Neural crest cell (in vitro differentiated cells): ENCODE measurements at regions not wholly inside any gene's neighbourhood (a gene's known extent, or its start where the extent isn't known, plus 50 kb on each side); places are given as distances from the start of the nearest gene placed in this dataset.
"Not testable (repeated sequence)": the region's sequence is repeated elsewhere in the genome, so short reads cannot be mapped to it uniquely, and the experiment has no call there.

Experiments used
- DNase-seq: peaks from one replicate; pipeline ENCODE4 v3.0.0; 2021; ENCODE audit warnings: low read depth, mixed read lengths, low spot score
- H3K27ac Mint-ChIP-seq: one replicate; pipeline ENCODE4 v1.8.0; 2021; ENCODE audit warnings: mild to moderate bottlenecking, mixed read lengths; ENCODE audit not compliant: unreplicated experiment
- H3K27me3 Mint-ChIP-seq: 2 replicates; pipeline ENCODE4 v1.8.0; 2021; ENCODE audit warnings: low read depth, mild to moderate bottlenecking, mixed read lengths
- H3K36me3 Mint-ChIP-seq: 2 replicates; pipeline ENCODE4 v1.8.0; 2021; ENCODE audit warnings: low read depth, mild to moderate bottlenecking, mixed read lengths
- H3K4me1 Mint-ChIP-seq: 2 replicates; pipeline ENCODE4 v1.8.0; 2021; ENCODE audit warnings: mixed read lengths
- H3K4me3 Mint-ChIP-seq: one replicate; pipeline ENCODE4 v1.8.0; 2021; ENCODE audit warnings: mild to moderate bottlenecking, mixed read lengths
- H3K9me3 Mint-ChIP-seq: 2 replicates; pipeline ENCODE4 v1.8.0; 2021; ENCODE audit warnings: mixed read lengths
- CTCF ChIP-seq: fragments of 200-600 bp; sonication (generic); conservative IDR thresholded peaks from 2 replicates; pipeline ENCODE4 v1.5.0; 2021; ENCODE audit warnings: antibody characterized with exemption, mild to moderate bottlenecking

- H3K9me3 Mint-ChIP-seq, result no peaks in the 10 kb centered on the region
- H3K4me1 Mint-ChIP-seq, result peaks cover 18% of the 10 kb centered on the region
- no peak for TF ChIP-seq CTCF
- H3K27me3 Mint-ChIP-seq, result no peaks in the 10 kb centered on the region
- H3K36me3 Mint-ChIP-seq, result no peaks in the 10 kb centered on the region
- no peak for DNase-seq
- no peak overlapping the region for H3K27ac Mint-ChIP-seq
- no peak overlapping the region for H3K4me3 Mint-ChIP-seq
These were observed 233.4 kb downstream of the KCNRG start for GRCh38 chr13:50248516-50249143.

GRCh38 chr13:50249144-50249521 is 233.9 kb downstream of the KCNRG start:
- no peak for TF ChIP-seq CTCF
- Mint-ChIP-seq H3K4me3 (no peak overlapping the region), H3K36me3 (no peaks in the 10 kb centered on the region), H3K9me3 (no peaks in the 10 kb centered on the region), H3K27ac (no peak overlapping the region), H3K4me1 (peaks cover 13% of the 10 kb centered on the region), H3K27me3 (no peaks in the 10 kb centered on the region)
- no peak for DNase-seq

GRCh38 chr13:50250401-50250800 is 235.2 kb downstream of the KCNRG start:
- H3K27ac Mint-ChIP-seq, result no peak overlapping the region
- peaks cover under 1% of the 10 kb centered on the region for H3K4me1 Mint-ChIP-seq
- H3K36me3 Mint-ChIP-seq, result no peaks in the 10 kb centered on the region
- no peak for DNase-seq
- no peaks in the 10 kb centered on the region for H3K27me3 Mint-ChIP-seq
- H3K4me3 Mint-ChIP-seq, result no peak overlapping the region
- TF ChIP-seq CTCF, result no peak
- no peaks in the 10 kb centered on the region for H3K9me3 Mint-ChIP-seq

GRCh38 chr13:50255639-50256038 is 240.4 kb downstream of the KCNRG start:
- Mint-ChIP-seq H3K4me1 (no peaks in the 10 kb centered on the region), H3K9me3 (no peaks in the 10 kb centered on the region), H3K27me3 (no peaks in the 10 kb centered on the region), H3K36me3 (no peaks in the 10 kb centered on the region), H3K27ac (no peak overlapping the region), H3K4me3 (no peak overlapping the region)
- DNase-seq, result no peak
- TF ChIP-seq CTCF, result no peak

GRCh38 chr13:50256536-50257321 is 241.5 kb downstream of the KCNRG start:
- H3K36me3 Mint-ChIP-seq, H3K4me1 Mint-ChIP-seq, H3K27ac Mint-ChIP-seq, H3K4me3 Mint-ChIP-seq, H3K9me3 Mint-ChIP-seq, DNase-seq, H3K27me3 Mint-ChIP-seq: not testable (repeated sequence)

GRCh38 chr13:50257646-50258045 is 242.4 kb downstream of the KCNRG start:
- Mint-ChIP-seq H3K9me3 (no peaks in the 10 kb centered on the region), H3K4me3 (no peak overlapping the region)
- no peak for TF ChIP-seq CTCF

More at GRCh38 chr13:50257646-50258045, 242.4 kb downstream of the KCNRG start:
- no peak for DNase-seq
- no peaks in the 10 kb centered on the region for H3K4me1 Mint-ChIP-seq
- H3K36me3 Mint-ChIP-seq, result no peaks in the 10 kb centered on the region
- H3K27me3 Mint-ChIP-seq, result no peaks in the 10 kb centered on the region
- no peak overlapping the region for H3K27ac Mint-ChIP-seq
